HG03520 (cell line): ENCODE measurements at regions not wholly inside any gene's neighbourhood (a gene's known extent, or its start where the extent isn't known, plus 50 kb on each side); places are given as distances from the start of the nearest gene placed in this dataset.
"Not testable (repeated sequence)": the region's sequence is repeated elsewhere in the genome, so short reads cannot be mapped to it uniquely, and the experiment has no call there.

Experiments
- ATAC-seq: cut with Tn5 transposase; IDR thresholded peaks from one replicate; pipeline ENCODE4 v1.9.1; 2021; ENCODE audit warnings: mild to moderate bottlenecking, moderate library complexity; ENCODE audit not compliant: unreplicated experiment

DNA sequence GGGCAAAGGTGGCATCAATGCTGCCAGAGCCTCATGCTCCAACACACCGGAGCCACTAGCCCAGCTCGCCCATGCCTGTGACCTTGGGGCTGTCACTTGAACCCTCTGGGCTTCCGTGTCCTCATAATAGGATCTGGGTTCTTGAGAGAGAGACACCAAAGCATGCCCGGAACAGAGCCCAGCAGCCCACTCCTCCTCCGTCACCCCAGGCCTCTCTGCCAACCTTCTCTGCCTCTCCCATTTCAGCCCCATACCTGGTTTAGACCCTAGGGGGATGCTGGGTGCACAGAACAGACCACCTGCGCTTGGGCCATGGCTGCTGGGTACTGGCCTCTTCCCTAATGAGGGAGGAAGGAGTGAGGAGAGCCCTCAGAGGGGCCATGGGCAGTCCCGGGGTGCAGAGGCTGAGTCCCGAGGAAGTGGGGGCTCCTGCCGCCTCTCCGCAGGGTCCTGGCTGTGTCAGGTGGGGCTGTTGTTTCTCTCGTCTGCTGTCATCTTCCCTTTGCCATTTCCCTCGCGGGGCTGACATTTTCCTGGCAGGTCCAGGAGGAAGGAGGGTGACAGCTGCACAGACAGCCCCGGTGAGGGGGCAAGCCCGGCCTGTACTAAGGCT, 172.4 kb upstream of the RTL1 start:
- ATAC-seq: no peak

DNA sequence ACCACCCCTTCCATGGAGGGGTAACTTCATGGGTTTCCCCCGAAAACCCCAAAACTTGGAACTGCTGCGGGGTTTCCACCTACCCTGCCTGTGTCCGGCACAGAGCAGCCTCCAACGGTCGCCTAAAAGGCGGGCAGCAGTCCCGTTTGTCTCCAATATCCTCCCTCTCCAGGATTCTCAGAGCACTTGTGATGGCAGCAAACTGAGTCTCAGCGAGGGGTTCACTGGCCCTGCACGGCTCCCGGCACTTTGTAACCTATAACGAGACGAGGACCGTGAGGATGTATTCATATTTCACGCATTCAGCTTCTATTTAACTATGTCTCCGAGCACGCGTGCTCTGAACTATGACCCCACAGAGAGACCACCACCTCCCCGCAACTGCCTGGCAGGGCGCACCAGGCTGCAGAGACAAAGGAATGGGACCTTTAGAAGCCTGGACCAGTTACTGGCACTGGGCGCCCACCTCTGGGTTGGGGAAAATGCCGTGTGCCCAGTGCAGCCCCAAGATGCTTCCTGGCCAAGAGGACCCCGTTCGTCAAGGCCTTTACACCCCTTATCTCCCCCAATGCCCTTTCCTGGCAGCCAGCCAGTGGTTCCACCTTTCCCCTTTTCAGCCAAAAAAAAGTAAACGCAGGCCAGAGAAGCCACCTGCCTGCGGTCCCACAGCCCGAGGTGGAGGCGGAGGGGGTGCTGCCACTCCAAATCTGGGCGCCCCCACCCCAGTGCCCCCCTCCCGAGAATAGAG, 173.1 kb upstream of the RTL1 start:
- no peak for ATAC-seq

DNA sequence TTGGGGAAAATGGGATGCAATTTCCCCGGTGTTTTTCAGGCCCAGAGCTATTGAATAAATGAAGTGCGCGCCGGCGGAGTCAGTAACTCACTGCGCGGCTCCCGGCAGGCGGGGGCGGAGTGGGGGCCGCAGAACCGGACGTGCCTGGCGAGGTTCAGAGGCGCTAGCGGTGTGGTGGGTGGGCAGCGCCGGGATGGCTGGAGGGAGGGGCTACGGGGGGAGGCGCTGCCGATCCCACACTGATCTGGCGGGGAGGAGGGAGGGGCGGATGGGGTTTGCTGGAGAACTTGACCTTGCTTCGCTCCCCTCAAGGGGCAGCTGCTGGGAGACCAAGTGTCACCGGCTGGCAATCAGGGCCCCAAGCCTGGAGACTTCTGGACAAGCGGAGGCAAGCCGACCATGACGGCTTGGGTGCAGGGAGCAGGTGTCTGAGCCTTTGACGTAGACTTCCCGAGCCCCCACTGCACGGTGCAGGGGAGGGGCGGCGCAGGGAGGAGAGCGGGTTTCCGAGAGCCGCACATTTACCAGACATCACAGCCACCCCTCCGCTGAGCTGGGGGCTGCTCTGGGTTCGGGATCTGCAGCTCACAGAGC, 174.1 kb upstream of the RTL1 start:
- no peak for ATAC-seq

DNA sequence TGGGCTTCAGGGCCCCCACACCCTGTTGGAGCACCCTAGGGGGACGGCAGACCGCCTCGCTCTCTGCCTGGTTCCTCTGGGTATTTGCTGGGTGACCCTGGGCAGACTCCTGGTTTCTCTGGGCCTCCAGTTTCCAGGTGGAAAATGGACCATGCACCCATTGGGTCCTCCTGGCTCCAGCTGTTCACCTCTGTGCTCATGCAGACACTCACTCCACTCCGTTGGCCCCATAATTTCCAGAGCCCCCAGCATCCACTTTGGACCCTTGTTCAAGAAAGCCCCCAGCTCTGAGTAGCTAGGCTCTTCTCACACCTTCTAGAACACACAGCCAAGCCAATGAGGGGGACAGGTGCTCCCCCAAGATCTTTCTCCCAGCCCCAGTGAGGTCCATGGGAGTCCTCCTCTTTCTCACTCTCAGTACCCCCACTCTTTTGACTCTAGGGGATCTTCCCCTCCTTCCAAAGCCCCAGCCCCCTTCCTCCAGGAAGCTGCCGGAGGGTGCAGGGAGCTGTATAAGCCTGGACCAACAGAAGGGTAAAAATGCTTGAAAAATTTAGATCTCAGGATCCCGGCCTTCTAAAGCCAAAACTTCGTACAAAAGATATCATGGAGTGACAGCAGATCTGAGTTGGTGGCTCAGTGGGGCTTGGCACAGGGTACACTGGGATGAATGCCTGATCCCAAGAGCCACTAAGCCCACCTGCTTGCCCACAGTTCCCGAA, 174.8 kb upstream of the RTL1 start:
- ATAC-seq: no peak

DNA sequence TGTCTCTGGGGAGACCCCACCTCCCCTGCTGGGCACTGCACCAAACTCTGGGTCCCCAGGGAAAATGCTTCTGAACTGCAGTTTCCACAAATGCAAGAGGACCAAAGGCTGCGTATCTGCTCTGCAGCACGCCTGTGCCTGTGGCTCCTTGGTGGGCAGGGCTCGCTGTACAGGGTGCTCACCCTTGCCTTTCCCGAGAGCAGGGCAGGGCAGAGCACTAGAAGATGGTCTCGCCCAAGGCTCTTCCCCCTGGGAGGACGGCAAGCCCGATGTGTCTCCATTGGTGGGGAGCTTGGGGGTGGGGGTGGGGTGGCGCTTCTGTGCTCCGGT, 175.3 kb upstream of the RTL1 start:
- no peak for ATAC-seq

DNA sequence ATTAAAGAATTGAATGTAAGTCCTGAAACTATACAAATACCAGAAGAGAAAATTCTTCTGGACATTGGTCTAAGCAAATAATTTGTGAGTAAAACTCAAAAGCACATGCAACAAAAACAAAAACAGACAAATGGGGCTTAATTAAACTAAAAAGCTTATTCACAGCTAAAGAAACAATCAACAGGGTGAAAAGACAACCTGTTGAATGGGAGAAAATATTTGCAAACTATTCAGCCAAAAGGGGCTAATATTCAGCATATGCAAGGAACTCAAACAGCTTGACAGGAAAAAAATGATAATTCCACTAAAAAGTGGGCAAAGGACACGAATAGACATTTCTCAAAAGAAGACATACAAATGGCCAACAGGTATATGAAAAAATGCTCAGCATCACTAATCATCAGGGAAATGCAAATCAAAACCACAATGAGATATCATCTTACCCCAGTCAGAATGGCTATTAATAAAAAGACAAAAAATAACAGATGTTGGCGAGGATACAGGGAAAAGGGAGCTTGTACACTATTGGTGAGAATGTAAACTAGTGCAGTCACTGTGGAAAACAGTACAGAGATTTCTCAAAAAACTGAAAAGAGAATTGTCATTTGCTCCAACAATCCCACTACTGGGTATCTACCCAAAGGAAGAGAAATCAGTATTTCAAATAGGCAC, 177.5 kb upstream of the RTL1 start:
- no peak for ATAC-seq

DNA sequence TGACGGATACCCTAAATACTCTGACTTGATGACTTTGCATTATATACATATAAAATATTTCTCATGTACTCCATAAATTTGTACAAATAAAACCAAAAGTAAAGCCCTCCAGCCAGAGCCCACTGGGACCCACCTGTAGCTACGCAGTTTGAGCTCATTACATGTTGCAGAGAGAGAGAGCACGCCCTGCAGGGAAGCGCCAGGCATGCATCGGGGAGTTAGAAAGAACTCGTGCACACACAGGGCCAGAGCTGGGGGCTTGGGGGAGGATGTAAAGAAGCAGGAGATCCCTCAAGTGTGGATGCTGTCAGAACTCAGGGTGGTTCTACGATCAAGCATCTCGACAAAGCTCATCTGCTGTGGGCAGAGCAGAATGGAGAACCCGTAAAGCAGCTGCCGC, 178.5 kb upstream of the RTL1 start:
- no peak for ATAC-seq

DNA sequence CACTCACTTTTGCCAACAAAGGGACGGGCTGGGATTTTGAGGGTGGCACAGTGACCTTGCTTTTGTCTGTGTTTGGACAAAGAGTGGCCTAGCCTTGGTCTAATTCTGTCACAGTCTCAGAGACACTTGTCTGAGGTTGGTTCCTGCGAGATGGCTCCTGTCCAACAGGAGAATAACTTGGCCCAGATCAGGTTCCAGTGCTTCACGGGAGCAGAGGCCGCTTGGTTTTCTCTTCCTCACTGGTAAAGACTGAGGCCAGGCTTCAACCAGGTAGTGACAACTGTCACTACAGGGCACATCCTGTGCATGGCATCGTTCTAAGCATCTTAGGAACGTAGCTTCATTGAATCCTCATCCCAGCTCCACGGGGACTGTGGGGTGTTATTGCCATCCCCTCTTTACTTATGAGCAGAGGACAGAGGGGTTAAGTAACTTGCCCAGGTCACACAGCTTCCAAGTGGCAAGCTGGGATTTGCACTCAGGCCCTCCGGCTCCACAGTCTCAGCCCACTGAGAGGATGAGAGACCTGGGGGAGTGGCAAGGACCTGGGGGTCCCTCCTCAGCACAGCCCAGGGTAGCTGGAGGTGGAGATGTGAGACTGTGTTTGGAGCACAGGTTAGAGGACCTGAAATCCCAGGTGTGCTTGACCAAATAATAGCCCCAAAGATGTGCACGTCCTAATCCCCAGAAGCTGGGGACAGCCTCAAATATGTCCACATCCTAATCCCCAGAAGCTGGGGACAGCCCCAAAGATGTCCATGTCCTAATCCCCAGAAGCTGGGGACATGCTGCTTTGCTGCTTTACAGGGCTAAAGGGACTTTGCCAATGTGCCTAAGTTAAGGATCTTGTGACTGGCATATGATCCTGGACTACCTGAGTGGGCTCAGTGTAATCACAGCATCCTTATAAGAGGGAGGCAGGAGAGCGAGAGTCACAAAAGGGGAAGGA, 179.2 kb upstream of the RTL1 start:
- ATAC-seq: no peak

DNA sequence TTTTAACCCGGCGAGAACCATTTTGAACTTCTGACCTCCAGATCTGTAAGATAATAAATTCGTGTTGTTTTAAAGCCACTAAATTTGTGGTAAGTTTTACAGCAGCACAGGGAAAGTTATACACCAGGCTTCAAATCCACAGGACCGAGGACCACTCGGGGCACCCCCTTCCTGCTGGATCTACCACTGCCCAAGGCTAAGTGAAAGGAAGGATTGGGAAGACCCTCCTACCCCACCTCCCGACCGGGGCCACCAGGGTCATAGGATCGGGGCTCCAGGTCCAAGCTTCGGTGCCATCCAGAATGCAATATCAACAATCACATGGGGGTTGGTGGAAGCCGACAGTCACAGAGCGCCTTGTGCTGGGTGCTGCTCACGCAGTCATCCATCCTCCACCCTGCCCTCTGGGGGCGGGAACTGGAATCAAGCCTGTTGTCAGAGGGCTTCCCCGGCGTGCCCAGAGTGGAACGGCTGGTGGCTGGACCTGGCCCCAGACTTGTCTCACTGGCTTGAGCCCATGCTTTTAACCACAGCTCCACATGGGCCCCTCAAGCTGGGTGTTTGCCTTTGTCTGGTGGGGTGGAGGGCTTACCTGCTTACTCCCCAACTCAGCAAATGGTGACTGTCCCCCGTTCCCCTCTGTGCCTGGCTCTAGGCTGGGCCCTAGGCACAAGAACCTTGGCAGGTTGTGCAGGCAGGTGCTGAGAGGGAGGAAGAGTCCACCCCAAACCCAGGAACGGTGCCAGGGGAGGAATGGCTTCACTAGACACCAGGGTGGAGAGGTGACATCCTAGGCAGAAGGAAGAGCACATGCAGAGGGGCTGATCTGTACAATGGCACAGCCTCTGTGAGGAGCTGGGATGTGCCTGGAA, 180.3 kb upstream of the RTL1 start:
- no peak for ATAC-seq

DNA sequence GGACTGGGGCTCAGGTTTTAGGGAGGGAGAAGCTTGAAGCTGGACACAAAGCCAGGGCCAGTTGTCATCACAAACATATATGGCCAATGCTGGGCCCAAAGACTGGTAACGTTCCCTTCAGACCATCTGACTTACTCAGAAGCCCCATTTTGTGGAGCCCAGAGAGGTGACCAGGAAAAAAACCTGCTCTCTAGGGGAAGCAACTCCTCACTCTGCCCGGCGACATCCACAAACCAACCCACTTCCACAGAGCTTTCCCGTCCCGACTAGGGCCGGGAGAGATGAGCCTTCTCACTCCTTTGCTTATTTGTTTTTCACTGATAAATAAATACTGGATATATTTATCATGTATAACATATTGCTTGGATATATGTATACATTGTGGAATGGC, 180.9 kb upstream of the RTL1 start:
- ATAC-seq: no peak

DNA sequence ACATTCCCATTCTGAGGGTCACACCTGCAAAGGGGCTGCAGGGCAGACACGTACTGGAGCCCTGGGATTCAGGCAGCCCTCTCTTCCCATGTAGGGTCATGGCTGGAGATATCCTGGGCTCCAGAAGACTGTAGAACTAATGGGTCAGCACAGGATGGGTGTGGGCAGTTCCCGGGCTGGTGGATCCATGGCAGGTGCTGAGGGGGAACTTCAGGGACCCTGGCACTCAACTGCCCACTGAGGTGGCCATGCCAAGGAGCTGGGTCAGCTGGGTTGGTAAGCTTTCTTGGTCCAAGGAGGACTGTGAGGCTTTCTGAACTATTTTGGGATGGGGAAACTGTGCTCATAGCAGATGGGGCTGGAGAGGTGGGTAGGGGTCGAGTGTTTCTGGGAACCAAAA, 183.4 kb upstream of the RTL1 start:
- no peak for ATAC-seq

DNA sequence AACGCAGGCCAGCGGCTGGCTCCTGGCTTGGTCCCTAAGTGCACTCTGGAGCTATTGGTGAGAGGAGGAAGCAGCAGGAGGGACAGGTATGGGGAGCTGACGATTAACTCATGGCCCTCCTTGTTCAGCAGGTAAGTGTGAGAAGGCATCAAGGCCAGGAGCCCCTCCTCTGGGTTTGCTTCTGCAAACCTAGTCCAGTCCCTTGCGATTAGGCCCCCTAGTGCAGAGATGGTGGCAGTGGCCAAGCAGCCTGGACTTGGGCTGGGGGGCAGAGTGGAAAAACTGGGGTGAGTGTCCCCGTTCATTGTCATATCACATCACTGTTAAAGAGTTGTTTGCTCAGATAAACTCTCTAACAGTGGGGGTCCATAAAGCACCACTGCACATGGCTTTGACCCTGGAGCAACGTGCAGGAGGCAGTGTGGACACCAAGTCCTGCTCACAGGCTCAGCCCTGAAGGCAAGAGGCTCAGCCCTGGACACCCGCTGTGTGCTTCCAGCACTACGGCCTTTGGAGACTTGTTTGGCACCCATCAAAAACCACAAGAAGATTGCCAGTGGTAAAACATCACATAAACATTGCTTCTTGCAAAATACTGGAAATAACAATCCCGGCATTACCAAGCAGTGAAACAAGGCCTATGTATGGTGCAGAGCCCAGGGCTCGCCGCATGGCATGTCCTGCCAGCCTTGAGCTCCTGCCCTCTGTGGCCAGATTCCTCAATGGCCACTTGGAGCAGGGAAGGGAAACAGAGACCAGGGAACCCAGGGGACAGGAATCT, 184.3 kb upstream of the RTL1 start:
- ATAC-seq: no peak

DNA sequence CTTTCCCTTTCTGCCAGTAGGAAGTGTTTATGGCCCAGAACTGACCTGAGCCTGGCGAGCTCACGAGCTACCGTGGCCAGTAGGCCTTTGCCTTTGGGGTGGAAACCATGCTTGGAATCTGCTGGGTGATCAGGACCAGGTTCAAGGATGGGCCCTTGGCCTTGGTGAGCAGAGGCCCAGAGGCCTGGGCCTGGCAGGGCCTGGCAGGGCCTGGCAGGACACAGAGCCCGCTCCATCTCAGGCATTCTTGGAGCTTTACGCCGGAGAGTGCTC, 184.8 kb upstream of the RTL1 start:
- no peak for ATAC-seq

DNA sequence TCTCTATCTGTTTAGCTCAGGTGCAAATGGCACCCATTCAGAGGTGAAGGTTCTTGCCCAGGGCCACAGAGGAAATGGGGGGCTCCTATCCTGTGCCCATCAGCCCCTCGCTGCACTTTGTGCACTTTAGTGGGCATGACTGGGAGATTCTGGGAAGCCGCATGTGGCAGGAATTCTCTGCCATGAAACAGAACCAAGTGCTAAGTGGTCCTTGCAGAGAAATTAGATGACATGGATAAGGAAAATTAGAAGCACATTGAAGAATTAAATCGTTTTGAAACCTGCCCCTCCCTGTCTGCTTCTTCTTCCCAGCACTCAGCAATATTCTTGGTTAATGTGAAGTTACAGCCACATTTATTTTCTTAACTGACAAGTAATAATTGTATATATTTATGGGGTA, 185.2 kb upstream of the RTL1 start:
- ATAC-seq: no peak

DNA sequence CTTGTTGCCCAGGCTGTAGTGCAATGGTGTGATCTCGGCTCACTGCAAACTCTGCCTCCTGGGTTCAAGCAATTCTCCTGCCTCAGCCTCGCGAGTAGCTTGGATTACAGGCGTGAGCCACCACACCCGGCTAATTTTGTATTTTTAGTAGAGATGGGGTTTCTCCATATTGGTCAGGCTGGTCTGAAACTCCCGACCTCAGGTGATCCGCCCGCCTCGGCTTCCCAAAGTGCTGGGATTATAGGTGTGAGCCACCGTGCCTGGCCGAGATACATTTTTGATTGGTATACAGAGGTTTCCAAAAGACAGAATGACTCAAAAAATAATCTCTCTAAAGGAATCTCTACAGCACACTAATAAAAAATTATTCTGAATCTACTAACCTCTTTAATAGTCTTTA, 187.0 kb upstream of the RTL1 start:
- ATAC-seq: not testable (repeated sequence)

DNA sequence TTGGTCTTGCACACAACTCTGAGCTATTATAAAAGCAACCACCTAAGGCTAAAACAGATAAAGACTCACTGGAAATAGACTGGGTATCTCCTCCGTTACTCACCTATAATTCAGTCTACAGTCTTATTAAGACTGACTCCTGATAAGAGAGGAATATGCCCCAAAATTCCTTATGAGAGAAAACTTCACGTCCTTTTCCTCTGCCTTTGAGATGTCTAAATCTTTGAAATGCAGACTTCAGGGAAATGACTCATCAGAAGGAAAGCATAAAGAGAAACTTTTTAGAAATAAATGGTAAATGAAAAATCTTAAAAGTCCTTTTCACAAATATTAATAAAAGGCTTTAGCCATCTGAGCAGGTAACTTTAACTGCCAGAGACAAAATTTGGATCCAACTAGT, 187.5 kb upstream of the RTL1 start:
- no peak for ATAC-seq

DNA sequence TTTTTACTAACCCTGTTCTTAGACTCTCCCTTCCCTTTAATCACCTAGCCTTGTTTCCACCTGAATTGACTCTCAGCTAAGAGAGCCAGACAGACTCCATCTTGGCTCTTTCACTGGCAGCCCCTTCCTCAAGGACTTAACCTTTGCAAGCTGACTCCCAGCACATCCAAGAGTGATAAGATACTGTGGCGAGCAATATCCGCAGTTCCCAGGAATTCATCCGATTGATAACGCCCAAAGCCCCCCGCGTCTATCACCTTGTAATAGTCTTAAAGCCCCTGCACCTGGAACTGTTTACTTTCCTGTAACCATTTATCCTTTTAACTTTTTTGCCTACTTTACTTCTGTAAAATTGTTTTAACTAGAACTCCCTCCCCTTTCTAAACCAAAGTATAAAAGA, 191.4 kb upstream of the RTL1 start:
- not testable (repeated sequence) for ATAC-seq

DNA sequence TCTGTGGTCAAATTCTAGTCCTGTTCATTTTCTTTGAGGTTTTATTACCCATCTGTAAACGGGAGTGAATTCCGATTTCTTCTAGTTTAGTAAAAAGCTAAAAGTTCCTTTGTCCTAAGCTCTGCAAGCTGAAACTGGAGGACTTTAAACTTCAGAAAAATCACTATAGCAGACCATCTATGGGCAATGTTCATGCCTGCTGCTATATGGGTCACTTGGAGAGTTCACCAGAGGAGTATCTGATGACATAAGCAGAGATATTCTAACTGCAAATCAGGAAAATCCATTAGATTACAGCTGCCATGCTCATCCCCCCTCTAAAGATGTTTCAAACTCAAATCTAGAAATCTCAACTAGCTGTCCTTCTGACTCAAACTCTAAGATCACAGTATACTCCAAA, 193.0 kb upstream of the RTL1 start:
- no peak for ATAC-seq
